GM23338 (cell line): ENCODE measurements at regions not wholly inside any gene's neighbourhood (a gene's known extent, or its start where the extent isn't known, plus 50 kb on each side); places are given as distances from the start of the nearest gene placed in this dataset.
A peak's percentile ranks its signal among the peaks of the same experiment; 100 is the strongest.

Experiments
- ATAC-seq: fragments of 200-7000 bp; cut with Tn5 transposase; 3 replicates; pipeline ENCODE4 v1.9.1; 2020
- DNase-seq: peaks from one replicate; pipeline ENCODE4 v3.0.0-alpha.2; 2015; ENCODE audit warnings: low spot score
- H2AFZ ChIP-seq: fragments of 200-600 bp; sonication (generic); 2 replicates; pipeline ENCODE4 v1.8.0; 2016; ENCODE audit warnings: antibody characterized with exemption, mild to moderate bottlenecking, moderate library complexity
- H3F3A ChIP-seq: fragments of 200-600 bp; sonication (generic); replicated peaks from 2 replicates; pipeline ENCODE4 v1.8.0; 2017; ENCODE audit warnings: antibody characterized with exemption, mixed run types, low read depth
- H3K27ac ChIP-seq: fragments of 200-600 bp; sonication (generic); 2 replicates; pipeline ENCODE4 v1.6.1; 2016; ENCODE audit warnings: low read depth
- H3K27me3 ChIP-seq: fragments of 200-600 bp; sonication (generic); 2 replicates; pipeline ENCODE4 v1.8.0; 2016; ENCODE audit warnings: mild to moderate bottlenecking, mixed run types, moderate library complexity; ENCODE audit not compliant: insufficient read depth
- H3K36me3 ChIP-seq: fragments of 200-600 bp; sonication (generic); 2 replicates; pipeline ENCODE4 v1.8.0; 2016; ENCODE audit warnings: mild to moderate bottlenecking; ENCODE audit not compliant: insufficient read depth
- H3K4me1 ChIP-seq: fragments of 200-600 bp; sonication (generic); 2 replicates; pipeline ENCODE4 v1.8.0; 2016; ENCODE audit warnings: mild to moderate bottlenecking, moderate library complexity; ENCODE audit not compliant: insufficient read depth
- H3K4me2 ChIP-seq: fragments of 200-600 bp; sonication (generic); 2 replicates; pipeline ENCODE4 v1.7.1; 2017; ENCODE audit warnings: mixed run types
- H3K4me3 ChIP-seq: fragments of 200-600 bp; sonication (generic); 2 replicates; pipeline ENCODE4 v1.6.1; 2016; ENCODE audit warnings: mixed run types
- H3K79me2 ChIP-seq: fragments of 200-600 bp; sonication (generic); replicated peaks from 2 replicates; pipeline ENCODE4 v1.8.0; 2017; ENCODE audit warnings: mild to moderate bottlenecking; ENCODE audit not compliant: insufficient read depth
- H3K9me2 ChIP-seq: fragments of 200-600 bp; sonication (generic); 2 replicates; pipeline ENCODE4 v1.8.0; 2017; ENCODE audit not compliant: insufficient read depth
- H4K20me1 ChIP-seq: fragments of 200-600 bp; sonication (generic); replicated peaks from 2 replicates; pipeline ENCODE4 v1.8.0; 2017; ENCODE audit warnings: mild to moderate bottlenecking; ENCODE audit not compliant: insufficient read depth
- H3K27ac Mint-ChIP-seq: 2 replicates; pipeline ENCODE4 v1.8.0; 2020; ENCODE audit warnings: inconsistent platforms, mild to moderate bottlenecking, moderate library complexity, mixed read lengths
- H3K27me3 Mint-ChIP-seq: 3 replicates; pipeline ENCODE4 v1.8.0; 2022; ENCODE audit warnings: low read depth, mild to moderate bottlenecking, moderate library complexity, mixed read lengths, inconsistent platforms; ENCODE audit not compliant: insufficient read depth, poor library complexity
- H3K36me3 Mint-ChIP-seq: 3 replicates; pipeline ENCODE4 v1.8.0; 2021; ENCODE audit warnings: low read depth, mild to moderate bottlenecking, inconsistent platforms, moderate library complexity, mixed read lengths
- H3K4me1 Mint-ChIP-seq: 3 replicates; pipeline ENCODE4 v1.8.0; 2020; ENCODE audit warnings: mild to moderate bottlenecking, inconsistent platforms, mixed read lengths
- H3K4me3 Mint-ChIP-seq: 3 replicates; pipeline ENCODE4 v1.8.0; 2021; ENCODE audit warnings: moderate library complexity, mild to moderate bottlenecking, inconsistent platforms, mixed read lengths
- H3K9me3 Mint-ChIP-seq: 3 replicates; pipeline ENCODE4 v1.8.0; 2020; ENCODE audit warnings: moderate library complexity, mild to moderate bottlenecking, inconsistent platforms, mixed read lengths
- CREB1 ChIP-seq: fragments of 250-450 bp; sonication (Bioruptor Pico); IDR thresholded peaks from 2 replicates; pipeline ENCODE4 v1.5.0; 2020; ENCODE audit warnings: low read depth, mild to moderate bottlenecking, moderate library complexity
- CTCF ChIP-seq, 2 experiments: fragments of 200-600 bp in 1 of 2; sonication (generic) in 1 of 2; conservative IDR thresholded peaks; 2 replicates each; pipeline versions ENCODE4 v1.5.1 to v1.6.1; 2016 to 2017; ENCODE audit warnings: antibody characterized with exemption in 2 of 2, low read depth in 2 of 2, mild to moderate bottlenecking in 2 of 2, moderate library complexity in 1 of 2
- EZH2 ChIP-seq: fragments of 200-600 bp; sonication (generic); IDR thresholded peaks from one replicate; pipeline ENCODE4 v1.8.0; 2017; ENCODE audit warnings: antibody characterized with exemption, mild to moderate bottlenecking, low read depth; ENCODE audit not compliant: unreplicated experiment
- NANOG ChIP-seq: IDR thresholded peaks from 2 replicates; pipeline ENCODE4 v1.6.1; 2016; ENCODE audit warnings: antibody characterized with exemption, borderline replicate concordance
- STAT1 ChIP-seq: IDR thresholded peaks from one replicate; pipeline ENCODE4 v1.6.1; 2016; ENCODE audit warnings: antibody characterized with exemption; ENCODE audit not compliant: unreplicated experiment
- ZNF114 ChIP-seq: fragments of 250-450 bp; sonication (Bioruptor Pico); IDR thresholded peaks from 2 replicates; pipeline ENCODE4 v1.5.0; 2020; ENCODE audit warnings: mild to moderate bottlenecking, moderate library complexity
- ZNF331 ChIP-seq: fragments of 250-450 bp; sonication (Bioruptor Pico); IDR thresholded peaks from 2 replicates; pipeline ENCODE4 v1.5.0; 2020; ENCODE audit warnings: low read depth, mild to moderate bottlenecking, moderate library complexity
- ZNF462 ChIP-seq: fragments of 250-450 bp; sonication (Bioruptor Pico); IDR thresholded peaks from 2 replicates; pipeline ENCODE4 v1.5.0; 2020; ENCODE audit warnings: mild to moderate bottlenecking, moderate library complexity

- Histone ChIP-seq H4K20me1 (no peaks in the 10 kb centered on the region), H3K4me2 (no peak overlapping the region), H3K4me3 (no peak overlapping the region), H3K36me3 (no peaks in the 10 kb centered on the region), H2AFZ (no peak overlapping the region), H3K79me2 (no peaks in the 10 kb centered on the region), H3K27me3 (no peaks in the 10 kb centered on the region), H3K9me2 (no peaks in the 10 kb centered on the region), H3K27ac (no peak overlapping the region), H3F3A (no peaks in the 10 kb centered on the region), H3K4me1 (no peaks in the 10 kb centered on the region)
- Mint-ChIP-seq H3K4me3 (no peak overlapping the region), H3K4me1 (no peaks in the 10 kb centered on the region), H3K36me3 (no peaks in the 10 kb centered on the region), H3K27me3 (no peaks in the 10 kb centered on the region), H3K9me3 (no peaks in the 10 kb centered on the region), H3K27ac (no peak overlapping the region)
- DNase-seq, result no peak
- TF ChIP-seq ZNF462 (CRISPR knock-in tag), result no peak
- ATAC-seq, result no peak
Observed at GRCh38 chr11:23861615-23862014, 635.2 kb upstream of the LUZP2 start.

- Mint-ChIP-seq H3K27me3 (no peaks in the 10 kb centered on the region), H3K36me3 (peaks cover 3% of the 10 kb centered on the region; the same call in 1 of the 3 replicates), H3K4me1 (no peaks in the 10 kb centered on the region), H3K9me3 (peaks cover 3% of the 10 kb centered on the region; the same call in 1 of the 3 replicates), H3K4me3 (no peak overlapping the region), H3K27ac (no peak overlapping the region)
- no peak overlapping the region for H3K4me2 ChIP-seq
- no peak overlapping the region for H3K27ac ChIP-seq
- no peaks in the 10 kb centered on the region for H3K79me2 ChIP-seq
- DNase-seq, result no peak
- ATAC-seq, result no peak
- H3K27me3 ChIP-seq, result no peaks in the 10 kb centered on the region
- no peaks in the 10 kb centered on the region for H4K20me1 ChIP-seq
- H3K4me3 ChIP-seq, result no peak overlapping the region
- no peaks in the 10 kb centered on the region for H3F3A ChIP-seq
- H3K4me1 ChIP-seq, result no peaks in the 10 kb centered on the region
- H3K36me3 ChIP-seq, result no peaks in the 10 kb centered on the region
- H2AFZ ChIP-seq, result 0 out of 2 replicates have a peak overlapping the region, but pooled peaks have one; percentile 54
- no peaks in the 10 kb centered on the region; the same call in 1 of the 2 replicates for H3K9me2 ChIP-seq
- TF ChIP-seq EZH2 (no peak), NANOG (no peak), CREB1 (no peak), ZNF331 (CRISPR knock-in tag) (no peak), ZNF114 (CRISPR knock-in tag) (no peak), STAT1 (no peak), CTCF (conservative IDR thresholded peaks at IDR 0.05; ENCODE audit: low read depth in 2 of 2) (no peak)
Observed at GRCh38 chr11:23865341-23865975, 631.4 kb upstream of the LUZP2 start.
